ENCODE measurements at regions not wholly inside any gene's neighbourhood (a gene's known extent, or its start where the extent isn't known, plus 50 kb on each side); places are given as distances from the start of the nearest gene placed in this dataset.

DNA sequence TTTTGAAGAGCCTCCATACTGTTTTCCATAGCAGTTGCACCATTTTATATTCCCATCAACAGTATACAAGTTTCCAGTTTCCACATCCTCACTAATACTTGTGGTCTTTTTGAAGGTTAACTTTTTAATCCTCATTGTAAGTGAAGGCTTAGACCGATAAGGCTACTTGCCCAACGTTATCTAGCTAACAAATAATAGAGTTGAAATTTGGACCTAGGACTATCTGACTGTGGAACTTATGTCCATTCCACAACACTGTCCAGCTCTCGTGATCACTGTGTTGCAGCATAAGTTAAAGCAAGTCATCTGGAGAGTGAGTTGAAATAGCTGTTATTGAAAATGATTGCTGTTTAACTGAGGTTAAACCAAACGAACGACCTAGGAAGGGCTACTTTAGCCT is 84.0 kb downstream of the ZNF92 start (continued):
- TF ChIP-seq, protein P1, sequence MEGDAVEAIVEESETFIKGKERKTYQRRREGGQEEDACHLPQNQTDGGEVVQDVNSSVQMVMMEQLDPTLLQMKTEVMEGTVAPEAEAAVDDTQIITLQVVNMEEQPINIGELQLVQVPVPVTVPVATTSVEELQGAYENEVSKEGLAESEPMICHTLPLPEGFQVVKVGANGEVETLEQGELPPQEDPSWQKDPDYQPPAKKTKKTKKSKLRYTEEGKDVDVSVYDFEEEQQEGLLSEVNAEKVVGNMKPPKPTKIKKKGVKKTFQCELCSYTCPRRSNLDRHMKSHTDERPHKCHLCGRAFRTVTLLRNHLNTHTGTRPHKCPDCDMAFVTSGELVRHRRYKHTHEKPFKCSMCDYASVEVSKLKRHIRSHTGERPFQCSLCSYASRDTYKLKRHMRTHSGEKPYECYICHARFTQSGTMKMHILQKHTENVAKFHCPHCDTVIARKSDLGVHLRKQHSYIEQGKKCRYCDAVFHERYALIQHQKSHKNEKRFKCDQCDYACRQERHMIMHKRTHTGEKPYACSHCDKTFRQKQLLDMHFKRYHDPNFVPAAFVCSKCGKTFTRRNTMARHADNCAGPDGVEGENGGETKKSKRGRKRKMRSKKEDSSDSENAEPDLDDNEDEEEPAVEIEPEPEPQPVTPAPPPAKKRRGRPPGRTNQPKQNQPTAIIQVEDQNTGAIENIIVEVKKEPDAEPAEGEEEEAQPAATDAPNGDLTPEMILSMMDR (IDR thresholded peaks at IDR 0.05 in 2 of 3, conservative IDR thresholded peaks at IDR 0.05 in 1 of 3; ENCODE audit: borderline replicate concordance in 1 of 3, insufficient read depth in 1 of 3, low read depth in 2 of 3, low read length in 2 of 3): no peak

DNA sequence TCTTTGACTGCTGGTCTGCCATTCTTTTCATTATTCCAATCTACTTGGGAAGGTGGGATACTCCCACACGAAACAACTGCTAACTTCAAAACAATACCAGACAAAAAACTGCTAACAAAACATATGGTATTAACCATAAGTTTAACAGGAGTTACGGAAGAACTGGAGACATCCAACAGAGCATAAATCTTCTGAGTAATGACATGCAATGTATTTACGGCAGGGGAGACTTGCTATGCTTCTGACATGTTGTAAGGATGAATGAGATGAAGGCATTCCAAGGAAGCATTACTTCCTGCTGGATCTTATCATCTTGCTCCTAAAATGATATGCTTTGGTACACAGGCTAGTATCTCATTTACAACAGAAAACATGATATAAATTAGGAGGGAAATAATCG is 85.8 kb downstream of the ZNF92 start:
- Histone ChIP-seq H3K36me3 (ENCODE audit: control insufficient read depth in 1 of 2, insufficient read depth in 2 of 2, low read length in 2 of 2) (no peaks in the 10 kb centered on the region), H3K27me3 (ENCODE audit: insufficient read depth, low read length) (no peaks in the 10 kb centered on the region), H3K9ac (ENCODE audit: low read length) (no peak overlapping the region), H3K27ac (ENCODE audit: low read depth, low read length) (no peak overlapping the region), H3K9me3 (ENCODE audit: control insufficient read depth in 1 of 2, insufficient read depth in 1 of 2, low read depth in 1 of 2, low read length in 2 of 2) (no peaks in the 10 kb centered on the region), H3K4me2 (ENCODE audit: low read length) (no peak overlapping the region), H3K4me1 (ENCODE audit: control insufficient read depth in 1 of 2, insufficient read depth in 2 of 2, low read length in 2 of 2) (no peaks in the 10 kb centered on the region; a peak in 1 of 4 replicates), H2AFZ (ENCODE audit: low read depth, low read length, poor library complexity, severe bottlenecking) (no peak overlapping the region), H3K9me2 (ENCODE audit: insufficient read depth) (no peaks in the 10 kb centered on the region), H4K20me1 (ENCODE audit: insufficient read depth) (no peaks in the 10 kb centered on the region), H3K4me3 (replicated peaks in 1 of 2; ENCODE audit: low read depth in 1 of 2, low read length in 2 of 2) (no peak overlapping the region), H3K79me2 (ENCODE audit: insufficient read depth, low read length) (no peaks in the 10 kb centered on the region)
- no peak for DNase-seq (ENCODE audit: low read depth, low spot score)
- POLR2A ChIA-PET: no interaction called here
- intact Hi-C loops (cut with micrococcal nuclease): loop anchor here (10.0 kb wide), 1 partner anchor 55 kb away; no protein-coding TSS in a partner anchor
- RAD21 ChIA-PET (ENCODE audit: low non-redundant PET in 1 of 2, low total read pairs in 2 of 2, uncharacterized antibody in 2 of 2, unreplicated experiment in 2 of 2): no interaction called here
- no TSS peak for BruUV-seq (replicated peaks)
- TF ChIP-seq, protein P2, sequence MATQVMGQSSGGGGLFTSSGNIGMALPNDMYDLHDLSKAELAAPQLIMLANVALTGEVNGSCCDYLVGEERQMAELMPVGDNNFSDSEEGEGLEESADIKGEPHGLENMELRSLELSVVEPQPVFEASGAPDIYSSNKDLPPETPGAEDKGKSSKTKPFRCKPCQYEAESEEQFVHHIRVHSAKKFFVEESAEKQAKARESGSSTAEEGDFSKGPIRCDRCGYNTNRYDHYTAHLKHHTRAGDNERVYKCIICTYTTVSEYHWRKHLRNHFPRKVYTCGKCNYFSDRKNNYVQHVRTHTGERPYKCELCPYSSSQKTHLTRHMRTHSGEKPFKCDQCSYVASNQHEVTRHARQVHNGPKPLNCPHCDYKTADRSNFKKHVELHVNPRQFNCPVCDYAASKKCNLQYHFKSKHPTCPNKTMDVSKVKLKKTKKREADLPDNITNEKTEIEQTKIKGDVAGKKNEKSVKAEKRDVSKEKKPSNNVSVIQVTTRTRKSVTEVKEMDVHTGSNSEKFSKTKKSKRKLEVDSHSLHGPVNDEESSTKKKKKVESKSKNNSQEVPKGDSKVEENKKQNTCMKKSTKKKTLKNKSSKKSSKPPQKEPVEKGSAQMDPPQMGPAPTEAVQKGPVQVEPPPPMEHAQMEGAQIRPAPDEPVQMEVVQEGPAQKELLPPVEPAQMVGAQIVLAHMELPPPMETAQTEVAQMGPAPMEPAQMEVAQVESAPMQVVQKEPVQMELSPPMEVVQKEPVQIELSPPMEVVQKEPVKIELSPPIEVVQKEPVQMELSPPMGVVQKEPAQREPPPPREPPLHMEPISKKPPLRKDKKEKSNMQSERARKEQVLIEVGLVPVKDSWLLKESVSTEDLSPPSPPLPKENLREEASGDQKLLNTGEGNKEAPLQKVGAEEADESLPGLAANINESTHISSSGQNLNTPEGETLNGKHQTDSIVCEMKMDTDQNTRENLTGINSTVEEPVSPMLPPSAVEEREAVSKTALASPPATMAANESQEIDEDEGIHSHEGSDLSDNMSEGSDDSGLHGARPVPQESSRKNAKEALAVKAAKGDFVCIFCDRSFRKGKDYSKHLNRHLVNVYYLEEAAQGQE (IDR thresholded peaks at IDR 0.05; ENCODE audit: low read depth): no peak
- no peak for ATAC-seq
- CTCF ChIA-PET: no interaction called here

All from HCT116 (cell line).